GM18907 (cell line): ENCODE measurements at regions not wholly inside any gene's neighbourhood (a gene's known extent, or its start where the extent isn't known, plus 50 kb on each side); places are given as distances from the start of the nearest gene placed in this dataset.

Experiments
- ATAC-seq: cut with Tn5 transposase; IDR thresholded peaks from one replicate; pipeline ENCODE4 v1.9.1; 2021; ENCODE audit warnings: mild to moderate bottlenecking, moderate library complexity; ENCODE audit not compliant: unreplicated experiment

DNA sequence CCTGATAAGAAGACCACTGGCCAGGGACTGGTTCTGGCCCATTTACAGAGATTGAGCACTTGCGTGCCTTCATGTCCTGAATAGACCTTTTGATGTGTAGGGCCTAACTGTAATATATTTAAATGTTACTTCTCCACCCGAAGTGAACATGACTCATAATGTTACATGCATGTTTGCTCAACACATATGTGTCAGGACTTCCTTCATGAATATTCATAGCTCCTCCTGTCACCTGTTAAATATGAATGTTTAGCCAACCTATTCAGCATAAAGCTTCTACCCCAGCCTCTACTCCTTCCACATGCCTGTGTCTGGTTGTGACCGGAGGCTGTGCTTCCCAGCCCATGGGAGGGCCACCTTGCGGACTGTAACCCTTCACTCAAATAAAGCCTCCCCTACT is 457.5 kb downstream of the IRX1 start:
- no peak for ATAC-seq

DNA sequence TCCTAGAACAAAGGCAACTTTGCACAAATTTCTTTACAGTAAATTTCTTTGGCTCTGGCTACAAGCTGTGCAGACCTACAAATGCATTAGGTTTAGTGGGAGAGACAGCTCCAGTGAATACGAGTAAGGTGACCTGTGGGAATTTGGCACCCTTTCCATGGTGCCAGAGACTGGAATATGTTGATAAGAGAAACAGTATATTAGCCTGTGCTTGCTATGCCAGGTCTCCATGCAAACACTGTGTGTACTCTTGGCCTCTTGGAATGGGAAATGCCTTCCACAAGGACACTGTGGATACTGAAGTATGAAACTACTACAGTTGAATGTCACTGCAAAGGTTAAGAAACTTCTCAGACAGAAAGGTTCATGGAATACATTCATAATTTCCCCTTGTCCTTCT is 458.5 kb downstream of the IRX1 start:
- ATAC-seq: no peak

DNA sequence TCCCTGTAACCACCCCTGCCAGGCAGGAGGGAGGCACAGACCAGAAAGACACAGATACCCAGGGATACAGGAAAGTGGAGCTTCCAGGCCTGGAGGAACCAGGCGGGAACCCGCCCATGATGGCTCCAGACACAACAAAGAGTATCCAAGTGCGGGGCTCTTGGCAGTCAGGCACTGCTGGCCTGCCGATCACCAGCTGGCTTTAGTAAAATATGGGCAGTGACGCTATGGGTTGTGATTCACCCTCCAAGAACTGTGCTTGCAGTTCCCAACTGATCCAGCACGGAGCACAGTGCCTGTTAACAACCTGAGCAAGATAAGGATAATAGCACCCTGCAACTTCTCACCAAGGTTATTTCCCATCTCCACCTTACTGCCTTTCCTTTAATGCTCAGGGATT is 463.3 kb downstream of the IRX1 start:
- ATAC-seq: no peak

DNA sequence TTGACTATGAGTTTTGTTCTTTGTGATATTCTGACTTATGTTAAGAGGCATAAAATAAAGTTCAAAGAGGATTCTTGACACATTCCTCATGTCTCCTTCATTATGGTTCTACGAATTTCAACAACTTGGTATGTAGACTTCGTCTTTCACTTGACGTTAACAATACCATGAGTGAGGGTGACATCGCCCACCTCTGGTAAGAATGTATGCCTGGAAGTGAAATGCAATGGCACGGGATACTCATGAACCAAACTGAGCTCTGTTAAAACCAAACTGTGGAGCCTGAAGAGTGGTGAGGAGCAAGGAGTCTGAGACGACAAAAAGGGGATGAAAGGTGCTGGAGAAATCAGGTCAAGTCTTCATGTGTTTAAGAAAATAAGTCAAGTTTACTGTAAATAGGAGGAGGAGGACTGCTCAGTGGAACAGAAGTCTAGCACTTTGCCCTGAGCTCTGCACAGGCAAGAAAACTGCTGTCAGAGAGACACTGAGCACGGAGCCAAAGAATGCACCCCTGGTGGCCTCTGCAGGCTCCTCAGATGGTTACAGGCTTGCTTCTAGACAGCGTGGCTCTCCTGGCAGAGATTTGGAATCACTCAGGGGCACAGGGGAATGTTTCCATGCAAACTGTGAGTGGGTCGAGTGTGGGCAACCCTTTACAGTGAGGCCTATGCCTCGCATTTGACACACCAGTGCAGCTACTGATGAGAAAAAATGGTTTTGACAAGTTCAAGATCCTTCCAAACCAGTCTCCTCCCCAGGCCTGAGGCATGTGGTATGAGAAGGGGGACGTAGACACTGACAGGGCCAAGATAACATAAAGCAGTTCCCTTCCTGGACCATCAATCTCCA is 470.1 kb downstream of the IRX1 start:
- no peak for ATAC-seq

DNA sequence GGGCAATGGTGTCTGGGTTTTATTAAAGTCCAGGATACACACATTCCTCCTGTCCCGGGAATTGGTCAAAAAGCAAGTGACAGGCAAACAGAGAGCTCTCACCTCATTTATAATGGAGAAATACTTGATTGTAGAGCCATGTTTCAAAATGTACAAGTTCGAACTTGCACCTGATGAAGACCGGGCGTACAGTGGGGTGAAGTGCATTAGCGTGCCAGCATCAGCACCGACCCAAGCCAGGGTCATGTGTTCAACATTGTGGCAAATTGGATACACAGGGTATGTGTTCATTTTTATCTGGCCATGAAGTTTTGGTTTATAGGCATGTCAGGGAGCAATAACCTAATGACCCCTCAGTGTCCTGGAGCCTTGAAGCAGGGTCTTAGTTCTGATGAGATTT is 472.5 kb downstream of the IRX1 start:
- ATAC-seq: no peak

DNA sequence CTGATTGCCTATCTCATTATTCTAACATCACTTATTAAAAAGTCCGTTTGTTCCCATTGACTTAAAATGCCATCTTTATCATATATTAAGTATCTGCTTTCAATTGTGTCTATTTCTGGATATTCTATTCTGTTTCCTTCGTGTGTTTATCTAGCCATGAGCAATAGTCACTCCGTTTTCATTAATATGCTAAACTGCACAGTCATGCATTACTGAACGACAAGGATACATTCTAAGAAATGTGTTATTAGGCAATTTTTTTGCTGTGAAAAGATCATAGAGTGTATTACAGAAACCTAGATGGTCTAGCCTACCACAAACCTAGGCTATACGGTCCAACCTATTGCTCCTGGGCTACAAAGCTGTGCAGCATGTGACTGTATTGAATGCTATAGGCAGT is 482.9 kb downstream of the IRX1 start:
- no peak for ATAC-seq

DNA sequence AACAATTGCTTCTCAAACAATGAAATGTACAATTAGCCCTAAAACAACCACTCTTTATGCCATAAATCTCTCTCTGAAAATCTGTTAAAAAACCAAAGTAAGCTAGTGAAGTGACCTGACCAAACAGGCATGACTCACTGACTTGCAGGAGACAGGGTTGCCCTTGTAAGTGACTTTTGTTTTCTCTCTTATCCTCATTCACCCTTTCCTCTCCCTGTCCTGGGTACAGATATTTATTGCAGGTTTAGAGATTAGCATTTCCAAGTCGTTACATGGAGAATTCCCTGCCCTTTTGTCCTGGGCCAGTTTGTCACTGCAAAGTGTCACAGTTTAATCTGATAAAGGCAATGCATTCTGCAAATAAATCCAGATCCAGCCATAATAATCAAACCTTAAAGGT is 484.2 kb downstream of the IRX1 start:
- ATAC-seq: no peak

DNA sequence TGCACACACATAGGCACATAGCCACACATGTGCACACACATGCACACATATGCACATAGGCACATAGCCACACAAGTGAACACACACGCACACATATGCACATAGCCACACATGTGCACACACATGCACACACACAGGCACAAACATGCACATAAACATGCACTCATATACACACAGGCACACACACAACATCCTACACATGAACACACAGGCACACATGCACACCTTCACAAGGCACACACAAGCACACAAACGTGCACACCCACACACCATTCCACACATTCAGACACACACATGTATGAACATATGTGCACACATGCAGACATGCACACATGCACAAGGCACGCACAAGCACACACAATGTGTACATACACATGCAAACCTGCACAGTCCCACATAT is 484.7 kb downstream of the IRX1 start:
- no peak for ATAC-seq

DNA sequence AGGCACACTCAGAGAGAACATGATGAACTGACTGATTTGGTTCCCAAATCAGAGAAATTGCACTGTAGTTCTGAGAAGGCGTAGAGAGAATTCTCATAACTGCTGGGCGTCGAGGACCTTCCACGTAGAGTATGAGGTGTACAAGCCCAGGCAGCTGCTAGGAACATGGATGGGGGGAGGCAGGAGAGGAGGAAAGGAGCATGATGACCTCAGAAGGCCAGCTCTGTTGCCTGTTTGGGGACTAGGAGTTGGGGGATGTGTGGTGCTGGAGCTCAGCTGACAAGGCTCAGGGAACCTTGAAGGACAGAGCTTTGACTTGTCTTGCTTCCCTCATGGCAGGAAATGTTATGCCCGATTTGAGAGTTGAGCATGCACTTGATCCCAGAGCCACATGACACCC is 485.4 kb downstream of the IRX1 start:
- ATAC-seq: no peak

DNA sequence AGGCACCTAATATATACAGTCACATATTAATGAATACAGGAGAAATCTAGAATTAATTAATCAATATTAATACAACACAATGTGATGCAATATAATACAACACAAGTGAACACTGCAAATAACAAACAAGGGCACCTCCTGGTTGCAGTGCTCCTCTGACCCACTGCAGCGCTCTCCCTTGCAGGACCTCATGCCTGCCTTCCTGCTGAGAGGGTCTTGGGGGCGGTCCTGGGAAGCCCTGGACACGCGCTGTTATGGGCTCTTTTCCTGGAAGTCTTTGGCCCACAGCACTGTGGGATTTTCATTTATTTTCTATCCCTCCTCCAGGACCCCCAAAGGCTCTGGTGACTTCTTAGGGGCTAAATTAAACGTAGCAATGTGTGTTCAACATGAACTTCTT is 485.8 kb downstream of the IRX1 start:
- ATAC-seq: no peak

DNA sequence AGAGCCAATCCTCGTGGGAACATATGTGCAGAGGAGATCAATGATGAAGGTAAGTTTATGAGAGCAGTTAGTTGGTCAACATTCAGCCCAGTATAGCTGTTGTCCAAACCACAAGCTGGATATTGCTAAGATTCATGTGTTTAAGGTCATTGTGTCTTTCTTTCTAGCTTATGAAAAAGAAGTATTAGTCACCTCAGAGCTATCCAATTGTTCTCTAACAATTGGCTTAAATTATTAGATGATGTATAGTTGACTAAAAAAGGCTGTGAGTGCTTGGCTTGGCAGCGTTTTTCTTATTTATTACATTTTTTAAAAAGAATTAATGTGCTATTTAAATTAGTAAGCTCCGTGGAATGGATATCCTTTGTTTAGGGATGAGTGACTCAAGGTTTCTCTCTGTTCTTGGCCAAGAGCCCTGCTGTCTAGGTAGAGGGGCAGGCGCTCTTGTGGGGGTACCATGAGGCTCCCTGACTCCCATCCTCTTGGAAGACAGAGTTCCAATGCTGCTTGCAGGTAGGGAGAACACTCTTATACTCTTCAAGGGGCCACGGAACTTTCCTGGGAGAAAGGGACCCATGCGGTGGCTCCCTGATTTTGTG is 487.4 kb downstream of the IRX1 start:
- ATAC-seq: no peak

DNA sequence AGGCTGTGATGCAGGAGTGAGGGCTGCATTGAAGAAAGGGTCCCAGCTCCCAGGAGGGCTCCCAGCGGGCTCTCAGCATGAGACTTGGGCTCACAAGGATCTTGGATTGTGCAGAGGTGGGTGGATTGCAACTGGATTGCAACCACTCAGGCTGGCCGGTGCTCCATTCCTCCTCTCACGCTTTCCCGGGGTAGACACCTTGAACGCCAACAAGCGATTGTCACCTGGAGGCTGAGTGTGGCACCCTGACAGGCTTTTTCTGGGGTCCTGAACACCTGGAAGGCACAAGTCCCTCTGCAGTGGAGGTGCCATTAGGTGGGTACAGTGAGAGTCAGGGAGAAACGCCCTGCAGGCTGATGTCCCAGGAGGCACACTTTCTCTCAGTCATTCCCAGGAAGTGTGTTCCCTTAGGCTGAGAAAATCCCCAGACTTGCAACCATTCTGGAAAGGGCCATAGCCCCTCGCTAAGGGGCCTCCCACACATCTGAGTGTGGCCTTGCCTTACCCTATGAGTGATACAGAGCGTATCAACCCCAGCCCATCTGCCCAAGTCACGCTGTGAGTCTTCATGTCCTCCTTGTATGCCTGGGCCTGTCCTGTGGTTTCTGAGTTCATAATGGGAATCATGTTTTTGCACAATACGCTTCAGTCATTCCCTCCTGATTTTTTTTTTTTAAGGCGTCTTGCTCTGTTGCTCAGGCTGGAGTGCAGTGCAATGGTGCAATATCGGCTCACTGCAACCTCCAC is 488.1 kb downstream of the IRX1 start:
- ATAC-seq: no peak

DNA sequence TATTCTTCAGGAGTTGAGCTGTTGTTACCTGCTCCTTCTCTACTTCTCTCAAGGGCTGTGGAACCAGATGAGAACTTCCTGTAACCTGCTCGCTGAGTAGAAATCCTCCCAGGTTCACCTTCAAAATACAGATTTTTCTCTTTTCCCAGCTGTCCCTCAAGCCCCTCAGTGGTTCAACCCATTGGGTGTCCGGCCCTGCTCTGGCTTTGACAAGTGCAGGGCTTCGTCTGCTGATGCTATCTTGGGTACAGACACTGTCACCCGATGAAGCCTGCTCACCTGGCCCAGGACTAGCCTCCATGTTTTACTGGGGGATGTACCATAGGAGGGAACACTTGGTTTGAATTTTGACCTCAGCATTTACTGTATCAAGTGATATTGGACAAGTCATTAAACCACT is 490.4 kb downstream of the IRX1 start:
- ATAC-seq: no peak

DNA sequence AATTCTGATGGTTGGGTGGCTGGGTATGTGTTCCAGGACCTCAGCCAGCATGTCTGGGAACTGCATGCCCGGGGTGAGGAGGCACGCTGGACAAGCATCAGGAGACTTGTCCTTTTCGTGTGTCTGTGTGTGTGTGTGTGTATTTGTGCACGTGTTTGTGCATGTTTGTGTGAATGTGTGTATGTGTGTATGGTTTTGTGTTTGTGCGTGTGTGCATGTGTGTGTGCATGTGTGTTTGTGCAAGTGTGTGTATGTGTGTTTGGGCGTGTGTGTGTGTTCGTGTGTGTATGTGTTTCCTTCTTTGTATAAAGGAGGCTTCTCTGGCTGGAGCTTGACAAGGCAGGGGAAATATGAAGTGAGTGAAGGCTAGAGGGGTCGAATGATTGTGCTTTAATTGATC is 491.5 kb downstream of the IRX1 start:
- ATAC-seq: no peak

DNA sequence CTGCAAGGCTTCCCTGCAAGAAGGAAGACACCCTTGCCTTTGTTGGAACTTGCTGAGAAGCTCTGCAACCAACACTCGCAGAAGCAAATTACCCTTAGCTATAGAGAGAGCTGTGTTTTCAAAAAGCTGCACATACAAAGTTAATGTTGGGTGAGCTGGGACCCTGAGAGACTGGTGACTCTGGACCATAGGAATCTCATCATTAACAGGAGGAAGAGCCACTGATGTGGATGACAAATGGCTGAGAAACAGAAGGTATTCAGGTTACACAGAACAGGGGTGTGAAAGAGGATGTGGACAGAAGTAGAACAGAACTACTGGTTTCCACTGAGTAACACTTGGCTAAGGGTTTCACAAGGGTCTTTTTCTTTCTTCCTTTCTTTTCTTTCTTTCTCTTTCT is 493.5 kb downstream of the IRX1 start:
- ATAC-seq: no peak

DNA sequence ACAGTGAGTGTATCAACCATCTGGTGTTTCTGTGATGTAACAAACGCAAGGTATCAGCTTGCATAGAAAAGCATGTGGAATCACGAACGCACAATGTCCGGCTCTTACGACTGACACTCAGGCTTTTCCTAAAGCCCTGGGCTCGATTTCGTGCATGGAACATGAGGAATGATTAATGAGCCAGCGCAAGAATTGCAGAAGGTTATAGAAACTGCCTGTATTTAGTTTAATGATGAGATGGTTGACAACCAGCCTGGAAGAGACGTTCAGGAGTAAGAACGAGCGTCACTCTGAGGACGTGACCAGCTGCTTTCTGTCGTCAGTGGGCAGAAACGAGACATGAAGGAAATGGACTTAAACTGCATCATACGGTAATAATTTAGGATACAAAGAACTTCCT is 497.6 kb downstream of the IRX1 start:
- no peak for ATAC-seq

DNA sequence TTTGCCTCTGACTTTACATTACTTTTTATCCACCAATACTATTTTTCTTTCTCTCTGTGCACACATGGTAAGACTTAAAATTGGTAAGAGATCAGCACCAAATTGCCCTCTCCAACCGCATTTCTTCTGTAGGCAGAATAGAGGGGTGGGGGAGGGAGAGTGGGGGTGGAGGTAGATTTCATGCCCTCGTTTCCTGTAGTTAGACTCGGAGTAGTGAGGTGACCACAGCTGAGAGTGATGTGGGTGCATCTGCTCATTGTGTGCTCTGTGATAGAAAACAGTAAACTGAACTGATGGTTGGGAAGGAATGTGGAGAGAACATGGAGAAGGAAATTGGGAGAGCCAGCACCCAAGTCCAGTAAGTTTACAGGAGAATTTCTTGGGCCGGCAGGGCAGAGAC is 498.3 kb downstream of the IRX1 start:
- ATAC-seq: no peak

DNA sequence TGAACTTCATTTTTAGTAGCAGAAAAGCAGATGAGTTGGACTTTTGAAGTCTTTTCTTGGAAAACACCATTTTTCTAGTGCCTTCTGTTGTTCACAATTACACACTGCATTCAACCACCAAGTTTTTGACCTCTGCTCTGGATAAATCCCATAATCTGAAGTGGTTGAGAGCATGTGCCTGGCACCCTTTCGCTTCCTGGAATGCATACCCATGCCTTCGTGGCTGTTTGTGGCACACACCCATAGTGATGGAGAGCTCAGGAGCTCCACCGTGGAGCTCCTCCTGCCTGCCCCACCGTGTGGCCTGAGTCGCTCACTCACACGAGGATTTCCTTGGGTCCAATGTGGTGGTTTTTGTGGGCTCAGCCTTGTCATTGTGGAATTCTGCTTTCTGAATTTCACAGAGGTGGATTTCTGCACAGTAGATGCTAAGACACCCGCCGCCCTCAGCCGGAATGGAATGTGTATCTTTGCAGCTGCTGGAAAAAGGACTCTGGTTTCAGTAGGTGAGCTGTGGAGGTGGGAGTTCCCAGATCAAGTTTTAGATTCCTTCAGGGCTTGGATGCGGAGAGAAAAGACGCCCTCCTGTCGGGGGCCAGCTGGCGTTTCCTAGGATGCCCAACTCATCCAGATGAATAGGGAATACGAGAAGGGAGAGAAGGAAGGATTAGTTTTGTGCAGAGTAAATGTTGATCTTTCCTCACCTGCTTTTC is 500.4 kb downstream of the IRX1 start:
- ATAC-seq: no peak

DNA sequence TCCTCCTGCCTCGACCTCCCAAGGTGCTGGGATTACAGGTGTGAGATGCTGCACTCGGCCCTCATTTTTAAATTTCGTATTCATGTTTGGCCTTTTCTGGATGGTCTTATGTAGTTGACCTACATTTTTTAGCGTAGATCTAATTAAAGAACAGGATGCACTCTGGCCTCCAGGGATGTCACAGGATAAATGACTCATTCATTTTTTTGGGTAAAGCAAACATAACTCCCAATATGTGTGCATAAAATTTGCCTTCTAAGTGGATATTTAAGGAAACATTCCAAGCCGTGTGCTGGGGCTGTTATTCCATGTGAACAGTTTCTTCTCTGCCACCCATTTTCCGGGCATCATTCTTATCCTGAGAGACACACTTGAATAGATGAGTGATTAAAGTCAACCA is 501.6 kb downstream of the IRX1 start:
- ATAC-seq: no peak

DNA sequence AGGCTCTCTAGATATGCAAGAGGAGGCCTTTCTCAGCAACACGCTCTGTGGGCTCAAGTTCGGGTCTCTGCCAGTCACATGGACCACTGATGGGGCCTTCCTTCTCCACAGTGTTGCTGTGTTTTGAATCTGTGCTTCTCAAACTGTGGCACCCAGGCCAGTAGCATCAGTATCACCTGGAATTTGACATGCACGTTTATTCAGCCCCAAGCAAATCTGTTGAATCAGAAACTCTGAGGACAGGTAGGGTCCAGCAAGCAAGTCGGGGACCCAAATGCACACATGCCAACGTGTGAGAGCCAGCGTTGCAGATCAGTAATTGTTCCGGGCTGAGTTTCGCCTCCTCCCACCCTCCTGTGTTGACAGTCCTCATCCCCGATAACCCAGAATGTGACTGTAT is 502.6 kb downstream of the IRX1 start:
- no peak for ATAC-seq

DNA sequence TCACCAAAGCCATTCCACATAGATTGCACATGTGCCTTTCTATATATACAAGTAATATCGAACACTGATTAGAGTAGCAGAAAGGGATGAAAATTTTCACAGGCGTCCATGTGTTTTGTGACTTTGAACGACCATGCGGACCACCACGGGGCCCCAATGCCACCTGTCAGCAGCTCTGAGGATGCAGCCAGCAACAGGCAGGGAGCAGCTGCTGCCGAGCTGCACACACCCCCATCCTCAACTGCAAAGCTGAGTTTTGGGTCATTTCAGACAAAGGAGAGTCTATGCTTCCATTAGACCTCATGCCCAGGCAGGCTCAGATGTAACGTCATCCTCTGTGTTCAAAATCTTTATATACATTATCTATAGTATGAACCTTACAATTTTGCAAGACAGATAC is 503.8 kb downstream of the IRX1 start:
- ATAC-seq: no peak

DNA sequence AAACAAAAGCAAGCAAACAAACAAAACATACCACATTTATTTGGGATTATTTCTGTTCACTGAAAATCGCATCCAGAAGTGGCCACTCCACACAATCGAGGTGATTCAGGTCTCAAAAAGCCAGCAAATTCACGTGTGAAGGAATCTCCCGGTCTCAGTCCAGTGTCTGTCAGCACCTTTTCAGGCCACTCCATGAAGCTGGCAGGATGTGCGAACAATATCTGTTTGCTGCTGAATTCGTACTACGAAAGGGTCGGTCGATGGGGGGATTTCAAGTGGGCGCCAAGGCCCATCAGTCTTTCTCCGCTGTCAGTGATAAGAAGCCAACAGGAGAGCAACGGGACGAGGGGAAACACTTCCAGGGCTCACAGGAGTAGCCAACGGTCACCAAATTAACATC is 505.1 kb downstream of the IRX1 start:
- ATAC-seq: no peak
